ENCODE measurements at regions not wholly inside any gene's neighbourhood (a gene's known extent, or its start where the extent isn't known, plus 50 kb on each side); places are given as distances from the start of the nearest gene placed in this dataset.

DNA sequence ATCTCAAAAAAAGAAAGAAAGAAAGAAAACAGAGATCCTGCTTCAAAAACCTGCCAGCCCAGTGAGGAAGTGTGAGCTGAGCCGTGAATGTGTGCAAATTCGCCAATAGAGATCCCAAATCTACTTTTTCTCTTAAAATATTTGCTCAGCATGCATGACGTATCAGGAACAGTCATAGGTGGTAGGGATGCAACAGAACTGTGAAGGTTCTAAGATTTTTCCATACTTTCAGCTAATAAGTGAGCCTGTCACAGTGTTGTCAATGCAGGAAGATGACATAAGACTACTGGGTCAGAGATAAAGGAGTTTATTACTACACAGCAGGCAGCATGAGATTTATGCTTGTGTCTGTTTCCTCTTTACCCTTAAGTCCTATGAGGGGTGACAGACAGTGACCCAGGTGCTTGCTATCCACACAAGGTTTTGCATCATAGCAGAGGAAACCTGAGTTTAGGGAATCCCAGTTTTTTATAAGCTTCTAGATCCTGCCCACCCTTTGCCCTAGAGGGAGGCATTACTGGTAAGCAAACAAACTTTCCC is 273.4 kb downstream of the BMP7 start:
- FAIRE-seq: no peak
- no peak for DNase-seq (ENCODE audit: low spot score)

- FAIRE-seq: peak; percentile 30
These were observed 272.4 kb downstream of the BMP7 start for GRCh38 chr20:56994006-56994405.

GRCh38 chr20:56995149-56995548 is 271.3 kb downstream of the BMP7 start:
- FAIRE-seq (no peak), DNase-seq (ENCODE audit: low spot score) (no peak)

More at GRCh38 chr20:56994006-56994405, 272.4 kb downstream of the BMP7 start:
- no peak for DNase-seq (ENCODE audit: low spot score)

DNA sequence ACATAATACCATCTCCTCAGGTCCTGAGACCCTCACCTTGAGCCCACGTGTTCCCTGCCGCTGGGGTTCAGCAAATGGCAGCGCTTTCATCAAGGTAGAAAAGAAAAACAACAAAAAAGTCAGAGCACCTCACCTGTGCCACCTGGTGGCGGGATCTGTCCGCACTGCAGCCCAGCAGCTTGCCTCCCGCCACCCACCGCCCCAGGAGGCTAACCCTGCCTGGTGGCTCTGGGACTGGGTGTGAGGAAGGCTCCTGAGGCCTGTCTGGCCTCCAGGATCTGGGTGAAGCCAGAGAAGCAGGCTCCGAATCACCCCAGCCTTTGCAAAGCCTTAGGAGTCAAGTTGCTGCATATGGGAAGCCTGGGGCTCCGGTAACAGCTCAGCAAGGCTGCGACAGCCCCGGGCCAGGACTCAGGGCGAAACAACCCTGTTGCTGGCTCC is 270.8 kb downstream of the BMP7 start:
- FAIRE-seq: no peak

DNA sequence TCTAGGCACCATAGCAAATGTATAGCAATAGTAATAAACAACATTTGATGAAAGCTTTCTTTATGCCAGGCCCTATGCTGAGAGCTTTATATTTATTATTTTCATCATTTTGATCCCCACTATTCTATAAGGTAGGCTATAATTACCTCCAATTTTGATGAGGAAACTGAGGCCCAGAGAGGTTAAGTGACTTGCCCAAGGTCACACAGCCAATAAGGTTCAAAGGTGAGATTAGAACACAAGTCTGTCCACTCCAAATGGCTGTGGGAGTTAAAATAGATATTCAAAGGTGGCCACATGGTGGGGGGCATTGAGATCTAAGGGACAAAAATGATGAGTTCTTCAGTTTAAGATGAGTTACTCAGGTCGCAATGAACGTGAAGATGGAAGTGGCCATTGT is 269.9 kb downstream of the BMP7 start:
- DNase-seq (ENCODE audit: low spot score) (no peak), FAIRE-seq (no peak)

More for the DNA sequence above, 270.8 kb downstream of the BMP7 start:
- DNase-seq (ENCODE audit: low spot score): peak; percentile 68

DNA sequence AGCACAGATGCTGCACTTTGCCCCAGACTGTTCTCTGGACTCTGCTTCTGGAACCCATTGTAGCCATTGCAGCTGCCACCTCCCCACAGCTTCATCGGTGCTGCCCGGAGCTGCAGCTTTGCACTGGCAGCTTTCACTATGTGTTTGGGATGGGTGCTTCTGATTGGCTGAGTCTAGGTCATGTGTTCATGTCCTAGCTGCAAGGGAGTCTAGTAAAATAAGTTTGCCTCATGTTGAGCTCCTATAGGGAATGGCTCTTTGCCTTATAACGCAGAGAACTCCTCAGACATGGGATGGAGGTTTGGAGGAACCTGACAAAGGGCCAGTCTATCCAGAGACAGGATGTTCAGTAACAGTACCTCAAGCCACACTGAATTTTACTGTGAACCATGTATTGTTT is 268.0 kb downstream of the BMP7 start:
- FAIRE-seq: peak; percentile 23
- DNase-seq (ENCODE audit: low spot score): no peak

- DNase-seq (ENCODE audit: low spot score) (no peak), FAIRE-seq (no peak)
These were observed 265.9 kb downstream of the BMP7 start for GRCh38 chr20:57000441-57000968.

GRCh38 chr20:57001126-57001767 is 265.2 kb downstream of the BMP7 start:
- DNase-seq (ENCODE audit: low spot score) (no peak), FAIRE-seq (no peak)

DNA sequence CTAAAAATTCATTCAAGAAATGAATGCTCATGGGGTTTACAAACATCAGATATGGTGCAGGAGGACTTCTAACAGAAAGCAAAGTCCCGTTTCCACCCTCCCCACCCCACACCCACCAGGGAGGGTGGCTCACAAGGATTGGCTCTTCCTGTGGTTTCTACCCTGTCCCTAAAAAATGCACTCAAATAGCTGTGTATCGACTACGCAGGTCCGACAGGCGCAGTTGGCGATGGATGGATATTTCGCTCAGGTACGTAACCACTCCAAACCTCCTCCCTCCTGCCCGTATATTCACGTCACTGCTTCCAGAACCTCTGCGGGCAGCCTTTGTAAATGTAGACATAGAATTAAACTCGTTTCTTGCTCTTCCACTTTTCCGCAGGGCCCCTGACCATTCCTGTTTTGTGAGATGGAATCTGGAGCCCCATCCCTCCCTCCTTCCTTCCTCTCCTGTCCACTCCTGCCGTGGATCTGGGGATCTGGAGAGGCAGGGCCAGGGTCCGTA is 264.3 kb downstream of the BMP7 start:
- peak; percentile 84 for FAIRE-seq
- no peak for DNase-seq (ENCODE audit: low spot score)

DNA sequence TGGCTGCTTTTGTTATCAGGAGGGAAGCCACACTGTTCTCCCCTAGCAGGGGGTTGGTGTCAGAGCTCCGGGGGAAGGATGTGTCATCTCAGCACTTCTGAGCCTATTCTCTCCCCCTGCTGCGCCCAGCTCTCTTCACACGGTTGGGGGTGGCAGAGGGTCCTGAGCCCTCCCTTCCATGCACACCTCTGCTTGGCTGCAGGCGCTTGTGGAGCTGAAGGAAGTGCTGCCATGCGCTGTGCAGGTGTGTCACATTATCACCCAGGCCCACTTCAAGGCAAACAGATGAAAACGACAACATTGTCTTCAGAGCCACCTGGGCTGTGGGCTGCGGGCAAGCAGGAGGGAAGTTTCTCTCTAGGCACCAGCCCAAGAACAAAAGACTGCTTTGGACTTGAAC is 263.4 kb downstream of the BMP7 start:
- FAIRE-seq (no peak), DNase-seq (ENCODE audit: low spot score) (no peak)

- FAIRE-seq (no peak), DNase-seq (ENCODE audit: low spot score) (no peak)
These were observed 262.0 kb downstream of the BMP7 start for GRCh38 chr20:57004416-57004815.

DNA sequence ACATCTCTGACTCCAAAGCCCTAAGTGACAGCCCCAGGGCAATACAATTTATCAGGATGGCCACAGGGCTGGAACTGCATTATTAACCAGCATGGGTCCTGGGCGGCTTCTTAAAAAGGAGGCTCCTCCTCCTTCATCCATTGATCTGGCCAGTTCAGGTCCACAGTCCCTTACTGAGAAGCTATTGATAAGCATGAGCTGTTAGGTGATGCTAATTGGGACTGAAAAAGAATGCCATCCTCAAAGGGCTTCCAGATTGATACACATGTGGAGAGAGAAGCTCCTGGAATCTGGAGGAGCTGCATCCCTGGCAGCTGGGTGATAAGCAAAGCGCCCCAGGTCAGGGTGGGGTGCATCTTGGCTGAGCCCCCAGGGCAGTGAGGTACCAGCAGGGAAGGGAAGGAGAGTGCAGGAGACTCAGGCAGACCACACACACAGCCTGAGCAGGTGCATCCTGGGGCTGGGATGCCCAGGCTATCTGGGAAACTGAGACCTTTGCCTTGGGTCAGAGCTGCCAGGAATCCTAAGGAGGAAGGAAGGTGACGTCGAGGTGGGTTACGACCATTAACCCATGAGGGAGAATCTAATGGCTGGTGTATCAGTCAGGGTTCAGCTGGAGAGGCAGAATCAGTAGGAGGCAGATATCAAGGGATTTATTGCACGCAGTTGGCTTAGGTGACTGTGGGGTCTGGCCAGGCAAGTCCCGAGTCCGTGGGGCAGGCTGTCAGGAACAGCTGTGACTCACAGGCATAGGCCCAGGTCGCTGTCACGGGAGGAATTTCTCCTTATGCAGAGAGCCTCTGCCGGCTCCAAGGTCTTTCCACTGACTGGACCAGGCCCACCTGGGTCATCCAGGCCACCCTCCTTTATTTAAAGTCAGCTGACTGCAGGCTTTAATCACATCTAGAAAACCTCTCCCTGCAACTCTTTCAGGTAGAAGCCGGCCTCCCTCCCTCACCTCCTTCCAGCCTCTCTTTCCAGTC is 261.2 kb downstream of the BMP7 start:
- FAIRE-seq (no peak), DNase-seq (ENCODE audit: low spot score) (no peak)

GRCh38 chr20:57006411-57007170 is 259.9 kb downstream of the BMP7 start:
- FAIRE-seq (no peak), DNase-seq (ENCODE audit: low spot score) (peak; percentile 58)

DNA sequence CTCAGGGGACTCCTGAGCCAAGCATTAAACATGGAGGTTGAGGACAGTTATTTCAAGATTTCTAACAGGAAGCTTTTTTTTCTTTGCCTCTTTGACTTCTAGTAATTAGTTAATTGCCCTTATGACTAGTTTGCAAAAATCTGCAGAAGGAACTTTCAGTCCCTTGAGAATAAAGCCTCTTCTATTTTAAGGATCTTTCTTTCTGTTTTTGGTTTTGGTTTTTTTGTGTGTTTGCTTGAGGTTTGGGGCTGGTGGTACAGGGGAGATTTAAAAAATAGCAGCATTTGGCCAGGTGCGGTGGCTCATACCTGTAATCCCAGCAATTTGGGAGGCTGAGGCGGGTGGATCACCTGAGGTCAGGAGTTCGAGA is 259.3 kb downstream of the BMP7 start:
- no peak for DNase-seq (ENCODE audit: low spot score)
- no peak for FAIRE-seq

DNA sequence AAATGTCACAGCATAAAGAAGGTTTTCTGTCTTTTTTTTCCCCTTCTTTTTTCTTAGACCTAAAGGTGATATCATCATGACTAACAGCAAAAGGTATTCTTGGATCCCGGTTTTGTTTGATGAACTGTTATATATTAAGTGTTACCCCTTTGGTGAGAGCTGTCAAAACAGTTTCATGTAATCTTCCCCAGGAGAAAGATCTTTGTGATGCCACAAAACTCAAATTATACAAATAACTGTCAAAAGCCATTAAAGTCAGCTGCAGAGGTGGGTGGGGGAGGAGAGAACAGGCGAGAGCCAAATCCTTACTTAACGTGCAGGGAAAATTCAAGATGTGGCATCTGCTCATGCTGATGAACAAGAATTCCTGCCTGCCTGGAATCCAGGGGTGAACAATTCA is 258.2 kb downstream of the BMP7 start:
- peak; percentile 60 for DNase-seq (ENCODE audit: low spot score)
- FAIRE-seq: peak; percentile 23

GRCh38 chr20:57009355-57009754 is 257.1 kb downstream of the BMP7 start:
- DNase-seq (ENCODE audit: low spot score) (no peak), FAIRE-seq (no peak)

GRCh38 chr20:57009775-57010174 is 256.7 kb downstream of the BMP7 start:
- peak; percentile 81 for FAIRE-seq
- DNase-seq (ENCODE audit: low spot score): no peak

DNA sequence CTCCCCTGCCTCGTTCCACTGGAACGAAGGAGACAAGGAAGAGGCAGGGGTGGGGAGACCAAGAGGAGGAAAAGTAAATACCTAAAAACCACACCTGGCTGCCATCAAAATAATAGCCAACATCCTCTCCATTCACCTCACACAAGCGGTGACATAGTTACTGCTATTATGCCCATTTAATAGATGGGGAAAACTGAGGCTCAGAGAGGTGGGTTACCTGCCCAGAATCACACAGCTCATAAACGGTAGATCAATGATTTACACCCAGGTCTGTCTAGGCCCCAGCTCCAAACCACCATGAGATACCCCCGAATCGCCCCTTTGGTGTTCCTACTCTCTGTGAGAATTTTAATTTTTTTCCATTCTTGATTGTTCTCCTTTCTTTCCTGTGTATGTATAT is 253.8 kb downstream of the BMP7 start:
- no peak for DNase-seq (ENCODE audit: low spot score)

DNA sequence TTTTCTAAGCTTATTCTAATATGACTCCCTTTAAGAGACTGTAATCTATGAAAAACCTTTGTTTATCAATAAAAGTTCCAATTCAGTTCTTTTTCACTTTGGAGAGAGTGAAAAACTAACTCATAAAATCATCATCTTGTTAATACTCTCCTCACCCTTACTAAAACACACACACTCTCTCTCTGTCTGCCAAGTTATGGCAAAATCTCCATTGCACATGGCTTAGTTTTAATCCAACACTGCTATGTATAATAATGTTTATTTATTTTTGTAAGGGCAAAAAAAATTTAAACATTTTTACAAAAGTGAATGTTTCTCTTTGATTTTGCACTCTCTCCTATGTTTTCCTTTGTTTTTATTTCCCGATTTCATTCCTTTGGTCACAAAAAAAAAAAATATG is 253.2 kb downstream of the BMP7 start:
- DNase-seq (ENCODE audit: low spot score): no peak
- FAIRE-seq: no peak

More for the DNA sequence above, 253.8 kb downstream of the BMP7 start:
- FAIRE-seq: no peak

DNA sequence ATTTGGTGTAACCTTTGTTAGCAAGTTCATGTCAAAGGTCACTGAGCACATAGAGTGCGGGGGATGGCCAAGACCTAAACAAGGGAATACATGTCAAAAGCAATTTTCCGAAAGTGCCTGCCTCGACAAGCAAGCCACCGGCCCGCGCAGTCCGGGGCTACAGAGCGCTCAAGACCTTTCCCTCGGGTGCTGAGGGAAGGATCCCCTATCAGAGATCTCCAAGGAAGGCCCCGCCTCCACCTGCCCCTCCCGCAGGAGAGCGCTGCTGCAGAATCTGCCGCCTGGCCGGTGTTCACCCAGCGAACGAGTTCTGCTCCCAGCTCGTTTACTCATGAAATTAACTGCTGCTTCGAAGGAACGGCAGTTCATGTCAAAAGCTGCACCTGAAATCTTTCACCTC is 252.7 kb downstream of the BMP7 start:
- DNase-seq (ENCODE audit: low spot score): no peak
- FAIRE-seq: no peak

- no peak for DNase-seq (ENCODE audit: low spot score)
These were observed 246.1 kb downstream of the BMP7 start for GRCh38 chr20:57020364-57020763.

More at GRCh38 chr20:57020364-57020763, 246.1 kb downstream of the BMP7 start:
- FAIRE-seq: no peak
